ENCODE measurements at regions not wholly inside any gene's neighbourhood (a gene's known extent, or its start where the extent isn't known, plus 50 kb on each side); places are given as distances from the start of the nearest gene placed in this dataset.

DNA sequence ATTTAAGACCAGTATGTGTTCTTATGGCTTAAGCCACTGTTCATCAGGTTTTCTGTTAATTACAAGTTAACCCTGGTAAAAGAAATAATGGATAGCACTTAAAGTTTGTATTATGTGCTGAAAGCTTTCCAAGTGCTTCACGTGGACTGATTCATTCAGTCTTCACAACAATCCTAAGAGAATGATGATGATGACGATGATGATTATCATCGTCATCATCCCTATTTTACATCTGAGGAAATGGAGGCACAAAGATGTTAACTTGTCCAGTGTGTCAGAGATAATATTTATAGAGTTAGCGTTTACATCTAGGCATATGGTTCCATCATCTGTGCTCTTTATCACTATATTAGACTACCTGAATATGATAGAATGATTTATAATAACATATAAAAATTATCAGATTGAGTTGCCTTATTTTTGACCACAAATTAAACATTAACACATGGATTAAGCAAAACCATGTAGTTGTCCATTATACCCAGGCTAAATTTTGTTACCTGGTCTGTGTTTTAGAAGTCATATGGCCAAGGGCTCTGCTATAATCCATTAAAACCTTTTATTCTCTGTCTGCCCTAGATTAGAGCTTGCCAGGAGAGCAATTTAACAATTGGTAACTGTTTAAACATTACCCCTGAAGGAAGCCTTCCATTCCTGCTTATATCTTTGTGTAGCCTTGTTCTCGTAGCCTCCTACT lies 102.3 kb upstream of the MAP3K1 start:
- TF ChIP-seq, protein P1, sequence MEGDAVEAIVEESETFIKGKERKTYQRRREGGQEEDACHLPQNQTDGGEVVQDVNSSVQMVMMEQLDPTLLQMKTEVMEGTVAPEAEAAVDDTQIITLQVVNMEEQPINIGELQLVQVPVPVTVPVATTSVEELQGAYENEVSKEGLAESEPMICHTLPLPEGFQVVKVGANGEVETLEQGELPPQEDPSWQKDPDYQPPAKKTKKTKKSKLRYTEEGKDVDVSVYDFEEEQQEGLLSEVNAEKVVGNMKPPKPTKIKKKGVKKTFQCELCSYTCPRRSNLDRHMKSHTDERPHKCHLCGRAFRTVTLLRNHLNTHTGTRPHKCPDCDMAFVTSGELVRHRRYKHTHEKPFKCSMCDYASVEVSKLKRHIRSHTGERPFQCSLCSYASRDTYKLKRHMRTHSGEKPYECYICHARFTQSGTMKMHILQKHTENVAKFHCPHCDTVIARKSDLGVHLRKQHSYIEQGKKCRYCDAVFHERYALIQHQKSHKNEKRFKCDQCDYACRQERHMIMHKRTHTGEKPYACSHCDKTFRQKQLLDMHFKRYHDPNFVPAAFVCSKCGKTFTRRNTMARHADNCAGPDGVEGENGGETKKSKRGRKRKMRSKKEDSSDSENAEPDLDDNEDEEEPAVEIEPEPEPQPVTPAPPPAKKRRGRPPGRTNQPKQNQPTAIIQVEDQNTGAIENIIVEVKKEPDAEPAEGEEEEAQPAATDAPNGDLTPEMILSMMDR (IDR thresholded peaks at IDR 0.05), result no peak
- no peak for TF ChIP-seq POLR2A (IDR thresholded peaks at IDR 0.05)

All from uterus (tissue), 2 donors.